ENCODE measurements at regions not wholly inside any gene's neighbourhood (a gene's known extent, or its start where the extent isn't known, plus 50 kb on each side); places are given as distances from the start of the nearest gene placed in this dataset.
"Not testable (repeated sequence)": the region's sequence is repeated elsewhere in the genome, so short reads cannot be mapped to it uniquely, and the experiment has no call there.

GRCh38 chr2:47300609-47301276 lies 68.4 kb upstream of the EPCAM start:
- no peak for DNase-seq
- H3K27me3 ChIP-seq (ENCODE audit: control insufficient read depth, insufficient read depth, low read length) = no peaks in the 10 kb centered on the region
- H3K36me3 ChIP-seq (replicated peaks; ENCODE audit: control insufficient read depth, insufficient read depth, low read length) = no peaks in the 10 kb centered on the region
- H3K4me3 ChIP-seq (ENCODE audit: insufficient read depth, low read depth, low read length) = no peak overlapping the region

- H3K36me3 ChIP-seq (replicated peaks; ENCODE audit: control insufficient read depth, insufficient read depth, low read length) = no peaks in the 10 kb centered on the region
- no peaks in the 10 kb centered on the region for H3K27me3 ChIP-seq (ENCODE audit: control insufficient read depth, insufficient read depth, low read length)
- DNase-seq = no peak
- H3K4me3 ChIP-seq (ENCODE audit: insufficient read depth, low read depth, low read length) = no peak overlapping the region
Measured at GRCh38 chr2:47300081-47300480, 69.0 kb upstream of the EPCAM start.

- no peak for DNase-seq
- Histone ChIP-seq H3K4me3 (ENCODE audit: insufficient read depth, low read depth, low read length) (no peak overlapping the region), H3K36me3 (replicated peaks; ENCODE audit: control insufficient read depth, insufficient read depth, low read length) (no peaks in the 10 kb centered on the region), H3K27me3 (ENCODE audit: control insufficient read depth, insufficient read depth, low read length) (no peaks in the 10 kb centered on the region)
Measured at GRCh38 chr2:47299555-47299954, 69.6 kb upstream of the EPCAM start.

- DNase-seq = no peak
Measured at GRCh38 chr2:47298771-47299170, 70.3 kb upstream of the EPCAM start.

GRCh38 chr2:47297767-47298425 lies 71.2 kb upstream of the EPCAM start:
- H3K4me3 ChIP-seq (ENCODE audit: insufficient read depth, low read depth, low read length) = no peak overlapping the region
- H3K27me3 ChIP-seq (ENCODE audit: control insufficient read depth, insufficient read depth, low read length) = no peaks in the 10 kb centered on the region
- H3K36me3 ChIP-seq (replicated peaks; ENCODE audit: control insufficient read depth, insufficient read depth, low read length) = no peaks in the 10 kb centered on the region
- no peak for DNase-seq

More at GRCh38 chr2:47298771-47299170, 70.3 kb upstream of the EPCAM start:
- Histone ChIP-seq H3K36me3 (replicated peaks; ENCODE audit: control insufficient read depth, insufficient read depth, low read length) (no peaks in the 10 kb centered on the region), H3K4me3 (ENCODE audit: insufficient read depth, low read depth, low read length) (no peak overlapping the region), H3K27me3 (ENCODE audit: control insufficient read depth, insufficient read depth, low read length) (no peaks in the 10 kb centered on the region)

GRCh38 chr2:47295981-47296635 lies 73.0 kb upstream of the EPCAM start:
- no peak for DNase-seq
- no peaks in the 10 kb centered on the region for H3K27me3 ChIP-seq (ENCODE audit: control insufficient read depth, insufficient read depth, low read length)
- no peak overlapping the region for H3K4me3 ChIP-seq (ENCODE audit: insufficient read depth, low read depth, low read length)
- H3K36me3 ChIP-seq (replicated peaks; ENCODE audit: control insufficient read depth, insufficient read depth, low read length) = no peaks in the 10 kb centered on the region

GRCh38 chr2:47295131-47295980 lies 73.8 kb upstream of the EPCAM start:
- DNase-seq = no peak
- Histone ChIP-seq H3K36me3 (replicated peaks; ENCODE audit: control insufficient read depth, insufficient read depth, low read length) (no peaks in the 10 kb centered on the region), H3K4me3 (ENCODE audit: insufficient read depth, low read depth, low read length) (no peak overlapping the region), H3K27me3 (ENCODE audit: control insufficient read depth, insufficient read depth, low read length) (no peaks in the 10 kb centered on the region)

- H3K4me3 ChIP-seq (ENCODE audit: insufficient read depth, low read depth, low read length) = no peak overlapping the region
- no peaks in the 10 kb centered on the region for H3K36me3 ChIP-seq (replicated peaks; ENCODE audit: control insufficient read depth, insufficient read depth, low read length)
- no peak for DNase-seq
- no peaks in the 10 kb centered on the region for H3K27me3 ChIP-seq (ENCODE audit: control insufficient read depth, insufficient read depth, low read length)
Measured at GRCh38 chr2:47293976-47294375, 75.1 kb upstream of the EPCAM start.

GRCh38 chr2:47288864-47289263 lies 80.2 kb upstream of the EPCAM start:
- no peaks in the 10 kb centered on the region for H3K36me3 ChIP-seq (replicated peaks; ENCODE audit: control insufficient read depth, insufficient read depth, low read length)
- H3K27me3 ChIP-seq (ENCODE audit: control insufficient read depth, insufficient read depth, low read length) = no peaks in the 10 kb centered on the region
- no peak overlapping the region for H3K4me3 ChIP-seq (ENCODE audit: insufficient read depth, low read depth, low read length)
- no peak for DNase-seq

- Histone ChIP-seq H3K4me3 (ENCODE audit: insufficient read depth, low read depth, low read length) (no peak overlapping the region), H3K36me3 (replicated peaks; ENCODE audit: control insufficient read depth, insufficient read depth, low read length) (no peaks in the 10 kb centered on the region), H3K27me3 (ENCODE audit: control insufficient read depth, insufficient read depth, low read length) (no peaks in the 10 kb centered on the region)
- DNase-seq = no peak
Measured at GRCh38 chr2:47283659-47284058, 85.5 kb upstream of the EPCAM start.

GRCh38 chr2:47282621-47283272 lies 86.4 kb upstream of the EPCAM start:
- H3K4me3 ChIP-seq (ENCODE audit: insufficient read depth, low read depth, low read length) = no peak overlapping the region
- no peaks in the 10 kb centered on the region for H3K27me3 ChIP-seq (ENCODE audit: control insufficient read depth, insufficient read depth, low read length)
- no peaks in the 10 kb centered on the region for H3K36me3 ChIP-seq (replicated peaks; ENCODE audit: control insufficient read depth, insufficient read depth, low read length)
- no peak for DNase-seq

- H3K4me3 ChIP-seq (ENCODE audit: insufficient read depth, low read depth, low read length); H3K27me3 ChIP-seq (ENCODE audit: control insufficient read depth, insufficient read depth, low read length); H3K36me3 ChIP-seq (replicated peaks; ENCODE audit: control insufficient read depth, insufficient read depth, low read length); DNase-seq: not testable (repeated sequence)
Measured at GRCh38 chr2:47279525-47279924, 89.6 kb upstream of the EPCAM start.

- H3K36me3 ChIP-seq (replicated peaks; ENCODE audit: control insufficient read depth, insufficient read depth, low read length) = no peaks in the 10 kb centered on the region
- no peaks in the 10 kb centered on the region for H3K27me3 ChIP-seq (ENCODE audit: control insufficient read depth, insufficient read depth, low read length)
- no peak for DNase-seq
- H3K4me3 ChIP-seq (ENCODE audit: insufficient read depth, low read depth, low read length) = no peak overlapping the region
Measured at GRCh38 chr2:47277987-47278386, 91.1 kb upstream of the EPCAM start.

- no peak for DNase-seq
- no peaks in the 10 kb centered on the region for H3K36me3 ChIP-seq (replicated peaks; ENCODE audit: control insufficient read depth, insufficient read depth, low read length)
- no peaks in the 10 kb centered on the region for H3K27me3 ChIP-seq (ENCODE audit: control insufficient read depth, insufficient read depth, low read length)
- no peak overlapping the region for H3K4me3 ChIP-seq (ENCODE audit: insufficient read depth, low read depth, low read length)
Measured at GRCh38 chr2:47277187-47277586, 91.9 kb upstream of the EPCAM start.

Data from H7 (cell line).